ENCODE measurements at regions not wholly inside any gene's neighbourhood (a gene's known extent, or its start where the extent isn't known, plus 50 kb on each side); places are given as distances from the start of the nearest gene placed in this dataset.

DNA sequence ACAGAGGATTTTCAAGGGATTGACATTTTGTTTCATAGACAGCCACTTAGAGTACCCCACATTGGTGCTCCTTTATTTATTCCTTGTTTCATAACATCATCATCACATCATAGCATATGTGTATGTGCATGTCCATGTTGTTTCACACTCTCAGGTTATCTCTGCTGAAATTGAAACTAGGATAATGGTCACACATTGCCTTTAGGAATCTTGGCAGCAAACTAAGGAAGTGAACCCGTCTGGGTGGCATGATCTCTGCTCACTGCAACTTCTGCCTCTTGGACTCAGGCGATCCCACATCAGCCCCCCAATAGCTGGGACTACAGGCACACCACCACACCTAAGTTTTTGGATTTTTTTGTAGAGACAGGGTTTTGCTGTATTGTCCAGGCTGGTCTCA is 234.2 kb upstream of the ANKRD50 start:
- no peak for DNase-seq (ENCODE audit: low read depth)
- H3K4me3 ChIP-seq (ENCODE audit: low read depth, low read length), result no peak overlapping the region

GRCh38 chr4:124945422-124945821 is 232.9 kb upstream of the ANKRD50 start:
- H3K4me3 ChIP-seq (ENCODE audit: low read depth, low read length), result no peak overlapping the region
- no peak for DNase-seq (ENCODE audit: low read depth)
- no peak for TF ChIP-seq CTCF (IDR thresholded peaks at IDR 0.05; ENCODE audit: insufficient read depth, low read length)

More for the DNA sequence above, 234.2 kb upstream of the ANKRD50 start:
- TF ChIP-seq CTCF (IDR thresholded peaks at IDR 0.05; ENCODE audit: insufficient read depth, low read length), result no peak

- TF ChIP-seq CTCF (IDR thresholded peaks at IDR 0.05; ENCODE audit: insufficient read depth, low read length), result no peak
- no peak overlapping the region for H3K4me3 ChIP-seq (ENCODE audit: low read depth, low read length)
These were observed 231.4 kb upstream of the ANKRD50 start for GRCh38 chr4:124943938-124944337.

GRCh38 chr4:124943145-124943889 is 230.8 kb upstream of the ANKRD50 start:
- no peak for TF ChIP-seq CTCF (IDR thresholded peaks at IDR 0.05; ENCODE audit: insufficient read depth, low read length)
- no peak overlapping the region for H3K4me3 ChIP-seq (ENCODE audit: low read depth, low read length)
- DNase-seq (ENCODE audit: low read depth), result peak; percentile 61

More at GRCh38 chr4:124943938-124944337, 231.4 kb upstream of the ANKRD50 start:
- DNase-seq (ENCODE audit: low read depth), result no peak

DNA sequence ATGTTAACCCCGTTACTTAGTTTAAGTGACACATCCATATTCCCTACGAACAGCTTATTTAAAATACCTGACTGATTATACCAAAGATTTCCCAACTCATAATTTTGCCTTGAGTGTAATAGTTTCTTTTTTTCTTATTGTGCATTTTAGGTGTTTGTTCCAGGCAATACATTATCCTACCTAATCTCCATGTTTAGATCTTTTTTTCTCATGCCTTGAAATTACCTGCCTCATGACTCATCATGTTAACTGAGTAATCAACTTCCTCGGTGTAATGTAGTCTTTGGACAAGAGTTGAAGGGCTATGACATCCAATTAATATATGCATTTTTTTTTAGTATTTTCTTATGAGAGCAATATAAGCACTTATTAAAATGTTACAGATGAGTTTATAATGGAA is 228.7 kb upstream of the ANKRD50 start:
- no peak for DNase-seq (ENCODE audit: low read depth)
- TF ChIP-seq CTCF (IDR thresholded peaks at IDR 0.05; ENCODE audit: insufficient read depth, low read length), result no peak
- H3K4me3 ChIP-seq (ENCODE audit: low read depth, low read length), result no peak overlapping the region

- H3K4me3 ChIP-seq (ENCODE audit: low read depth, low read length), result no peak overlapping the region
- peak; percentile 99 for DNase-seq (ENCODE audit: low read depth)
- TF ChIP-seq CTCF (IDR thresholded peaks at IDR 0.05; ENCODE audit: insufficient read depth, low read length), result no peak
These were observed 227.9 kb upstream of the ANKRD50 start for GRCh38 chr4:124940387-124940786.

- DNase-seq (ENCODE audit: low read depth), result no peak
- no peak overlapping the region for H3K4me3 ChIP-seq (ENCODE audit: low read depth, low read length)
- no peak for TF ChIP-seq CTCF (IDR thresholded peaks at IDR 0.05; ENCODE audit: insufficient read depth, low read length)
These were observed 227.4 kb upstream of the ANKRD50 start for GRCh38 chr4:124939908-124940307.
